Testis (tissue), 2 donors: ENCODE measurements at regions not wholly inside any gene's neighbourhood (a gene's known extent, or its start where the extent isn't known, plus 50 kb on each side); places are given as distances from the start of the nearest gene placed in this dataset.

Experiments
- CTCF ChIP-seq, 3 experiments: fragments of 450-650 bp in 2 of 3; fragments of 200-600 bp in 1 of 3; sonication (generic) in 1 of 3; IDR thresholded peaks; one replicate each; pipeline ENCODE4 v1.5.1; 2016 to 2019; ENCODE audit warnings: antibody characterized with exemption in 3 of 3, mild to moderate bottlenecking in 2 of 3, moderate library complexity in 1 of 3
- POLR2A ChIP-seq: fragments of 450-650 bp; IDR thresholded peaks from one replicate; pipeline ENCODE4 v1.6.1; 2017; ENCODE audit warnings: antibody characterized with exemption, mild to moderate bottlenecking, moderate library complexity

- no peak for TF ChIP-seq CTCF (IDR thresholded peaks at IDR 0.05)
- no peak for TF ChIP-seq POLR2A
Observed at GRCh38 chr4:106707776-106708463, 328.2 kb downstream of the DKK2 start.
